K562 (cell line): ENCODE measurements at regions not wholly inside any gene's neighbourhood (a gene's known extent, or its start where the extent isn't known, plus 50 kb on each side); places are given as distances from the start of the nearest gene placed in this dataset.
"Not testable (repeated sequence)": the region's sequence is repeated elsewhere in the genome, so short reads cannot be mapped to it uniquely, and the experiment has no call there.

Source experiments
- ATAC-seq: fragments of 200-7000 bp; cut with Tn5 transposase; 3 replicates; pipeline ENCODE4 v1.9.1; 2020; ENCODE audit warnings: moderate library complexity
- BruUV-seq: library from RNA; stranded (reverse); fragments of 400-500 nt; replicated peaks from 2 replicates; lab custom pipeline; 2021; lab: Mats Ljungman, UMichigan
- CTCF ChIA-PET: fragments of 300-600 bp; formaldehyde crosslinking; extraction: SDS; loops from one replicate; lab custom pipeline; 2021; ENCODE audit warnings: low intra/inter-chr PET ratio; lab: Yijun Ruan, JAX
- POLR2A ChIA-PET: fragments of 300-600, 350-650 bp; sonication (Branson Sonifier 250); formaldehyde crosslinking; extraction: SDS; loops from one replicate; lab custom pipeline; 2021; ENCODE audit warnings: antibody characterized with exemption, inconsistent platforms; lab: Yijun Ruan, JAX
- DNase-seq, 4 experiments: peaks; one replicate each; pipeline versions ENCODE4 v3.0.0 to v3.0.0-alpha.2; 2011 to 2018; ENCODE audit warnings: low spot score in 3 of 4, mixed read lengths in 3 of 4; ENCODE audit errors: extremely low read depth in 1 of 4
- FAIRE-seq: peaks from 2 replicates; lab custom pipeline; 2011; peaks lifted over from hg19 to GRCh38; lab: Jason Lieb, UNC
- H2AFZ ChIP-seq: 2 replicates; pipeline ENCODE4 v1.6.0; 2011; ENCODE audit warnings: low read depth, low read length, control low read depth, inconsistent platforms
- H3K27ac ChIP-seq: fragments of 200-600 bp; 3 replicates; pipeline ENCODE4 v1.8.0; 2011; ENCODE audit warnings: low read depth, mild to moderate bottlenecking, control low read depth, inconsistent platforms, low read length, moderate library complexity, mixed read lengths; ENCODE audit errors: extremely low read depth
- H3K27me3 ChIP-seq, 2 experiments: fragments of 300-600 bp in 1 of 2; 2 replicates in 1 of 2; 3 replicates in 1 of 2; pipeline versions ENCODE4 v1.6.0 to v1.8.0; 2011; ENCODE audit warnings: inconsistent platforms in 2 of 2, low read length in 2 of 2, mild to moderate bottlenecking in 1 of 2, mixed read lengths in 1 of 2, moderate library complexity in 1 of 2; ENCODE audit not compliant: control insufficient read depth in 2 of 2, insufficient read depth in 2 of 2
- H3K36me3 ChIP-seq: fragments of 300-600 bp; 3 replicates; pipeline ENCODE4 v1.8.0; 2011; ENCODE audit warnings: mild to moderate bottlenecking, low read length, inconsistent platforms; ENCODE audit not compliant: control insufficient read depth, insufficient read depth
- H3K4me1 ChIP-seq, 2 experiments: fragments of 200-600 bp in 1 of 2; replicated peaks in 1 of 2; 2 replicates in 1 of 2; 3 replicates in 1 of 2; pipeline versions ENCODE4 v1.5.1 to v1.8.0; 2011; ENCODE audit warnings: inconsistent platforms in 2 of 2, low read length in 2 of 2, mild to moderate bottlenecking in 1 of 2, mixed read lengths in 1 of 2, moderate library complexity in 1 of 2; ENCODE audit not compliant: control insufficient read depth in 2 of 2, insufficient read depth in 2 of 2
- H3K4me2 ChIP-seq: 2 replicates; pipeline ENCODE4 v1.6.1; 2011; ENCODE audit warnings: low read length, control low read depth, inconsistent platforms, mixed read lengths; ENCODE audit not compliant: insufficient read depth
- H3K4me3 ChIP-seq: fragments of 200-600 bp; sonication (generic), shearing (Covaris generic); 2 replicates; pipeline ENCODE4 v1.5.1; 2016; ENCODE audit warnings: control low read depth, inconsistent platforms
- H3K79me2 ChIP-seq: fragments of 200-600 bp; 3 replicates; pipeline ENCODE4 v1.8.0; 2011; ENCODE audit warnings: low read length, inconsistent platforms; ENCODE audit not compliant: control insufficient read depth, insufficient read depth
- H3K9ac ChIP-seq, 2 experiments: 2 replicates each; pipeline versions ENCODE4 v1.6.0 to v1.6.1; 2011; ENCODE audit warnings: low read depth in 2 of 2, low read length in 2 of 2, control low read depth in 1 of 2, inconsistent platforms in 1 of 2, mild to moderate bottlenecking in 1 of 2, mixed read lengths in 1 of 2; ENCODE audit not compliant: insufficient read depth in 1 of 2
- H3K9me1 ChIP-seq: one replicate; pipeline ENCODE4 v1.6.0; 2011; ENCODE audit warnings: inconsistent platforms, mild to moderate bottlenecking, low read length, moderate library complexity; ENCODE audit not compliant: control insufficient read depth, insufficient read depth
- H3K9me3 ChIP-seq: replicated peaks from 2 replicates; pipeline ENCODE4 v1.5.1; 2011; ENCODE audit warnings: low read depth, low read length, inconsistent platforms; ENCODE audit not compliant: control insufficient read depth, insufficient read depth
- H4K20me1 ChIP-seq: replicated peaks from 2 replicates; pipeline ENCODE4 v1.6.1; 2011; ENCODE audit warnings: low read length, inconsistent platforms, mixed read lengths; ENCODE audit not compliant: control insufficient read depth, insufficient read depth
- HNRNPUL1 ChIP-seq: fragments of 200-400 bp; formaldehyde crosslinking; IDR thresholded peaks from 2 replicates; pipeline ENCODE4 v1.6.1; 2017; ENCODE audit warnings: low read length
- NCOA4 ChIP-seq: fragments of 450-650 bp; IDR thresholded peaks from 2 replicates; pipeline ENCODE4 v1.6.1; 2018; ENCODE audit warnings: mild to moderate bottlenecking; ENCODE audit not compliant: partially characterized antibody
- POLR2B ChIP-seq: fragments of 450-650 bp; IDR thresholded peaks from 2 replicates; pipeline ENCODE4 v1.6.1; 2018; ENCODE audit warnings: low read depth; ENCODE audit not compliant: partially characterized antibody
- TEAD2 ChIP-seq: fragments of 450-650 bp; IDR thresholded peaks from 2 replicates; pipeline ENCODE4 v1.6.1; 2016; ENCODE audit warnings: missing genetic modification characterization, control low read depth, missing compliant biosample characterization
- U2AF2 ChIP-seq: fragments of 200-400 bp; formaldehyde crosslinking; optimal IDR thresholded peaks from 2 replicates; pipeline ENCODE3; 2017; ENCODE audit warnings: low read depth, mild to moderate bottlenecking, low read length
- WGBS: fragments of 100-300 bp; shearing (Covaris generic); methylation state at CpG from one replicate; pipeline ENCODE4 v1.1.6; 2016; ENCODE audit warnings: low coverage, mixed read lengths; ENCODE audit not compliant: insufficient coverage; ENCODE audit errors: missing lambda C conversion rate; 5-methylcytosine and 5-hydroxymethylcytosine counted together
- in situ Hi-C: fragments of 300-500 bp; cut with MboI; formaldehyde crosslinking; loops from 4 replicates; pipeline ENCODE4 v1.15.0; 2018; ENCODE audit warnings: inconsistent platforms, mixed read lengths
- intact Hi-C: fragments of 100-400 bp; cut with micrococcal nuclease; formaldehyde crosslinking; loops from 2 replicates; pipeline ENCODE4 v1.14.2; 2022

DNA sequence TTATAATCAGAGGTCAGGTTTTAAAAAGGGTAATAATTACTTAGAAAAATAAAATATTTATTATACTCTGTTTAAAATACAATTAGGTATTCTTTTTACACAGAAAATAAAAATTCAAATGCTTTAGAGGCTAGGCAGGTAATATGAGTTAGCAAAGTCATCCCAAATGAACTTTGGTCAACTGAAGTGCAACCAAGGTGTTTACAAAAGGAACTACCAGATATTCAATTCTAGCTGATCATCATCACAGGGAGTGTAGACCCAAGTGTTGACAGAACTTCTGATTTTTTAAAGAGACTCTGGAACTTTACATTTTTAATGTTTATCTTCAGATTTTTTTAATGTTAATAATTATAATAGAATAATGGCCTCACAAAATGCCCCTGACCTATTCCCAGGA lies 59.3 kb upstream of the COL5A2 start:
- Histone ChIP-seq H3K9me1 (no peaks in the 10 kb centered on the region), H3K9ac (no peak overlapping the region), H3K4me2 (no peak overlapping the region), H4K20me1 (no peaks in the 10 kb centered on the region), H3K36me3 (no peaks in the 10 kb centered on the region), H3K79me2 (no peaks in the 10 kb centered on the region), H3K4me3 (no peak overlapping the region), H2AFZ (no peak overlapping the region), H3K27ac (no peak overlapping the region), H3K4me1 (no peaks in the 10 kb centered on the region), H3K9me3 (no peaks in the 10 kb centered on the region), H3K27me3 (no peaks in the 10 kb centered on the region)
- intact Hi-C loops (no loop called here), in situ Hi-C loops (no loop called here)
- ChIA-PET POLR2A (no interaction called here), CTCF (no interaction called here)
- no TSS peak for BruUV-seq
- DNase-seq (no peak), ATAC-seq (no peak), FAIRE-seq (no peak)
- TF ChIP-seq TEAD2 (no peak), U2AF2 (no peak), POLR2B (no peak), HNRNPUL1 (no peak), NCOA4 (no peak)

DNA sequence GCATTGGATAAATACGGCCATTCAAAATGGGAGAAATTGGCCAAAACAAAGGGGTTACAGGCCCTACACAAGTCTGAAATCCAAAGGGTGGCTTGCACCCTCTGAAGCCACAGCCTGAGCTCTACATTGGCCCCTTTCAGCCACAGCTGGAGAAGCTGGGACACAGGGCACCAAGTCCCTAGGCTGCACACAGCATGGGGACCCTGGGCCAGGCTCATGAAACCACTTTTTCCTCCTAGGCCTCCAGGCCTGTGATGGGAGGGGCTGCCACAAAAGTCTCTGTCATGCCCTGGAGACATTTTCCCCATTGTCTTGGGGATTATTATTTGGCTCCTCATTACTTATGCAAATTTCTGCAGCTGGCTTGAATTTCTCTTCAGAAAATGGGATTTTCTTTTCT lies 64.3 kb upstream of the COL5A2 start:
- H3K36me3 ChIP-seq, DNase-seq, H3K4me2 ChIP-seq, BruUV-seq, intact Hi-C loops, H3K9ac ChIP-seq, POLR2A ChIA-PET, in situ Hi-C loops, CTCF ChIA-PET, H3K9me1 ChIP-seq, H3K27me3 ChIP-seq, H3K79me2 ChIP-seq, FAIRE-seq, H3K4me3 ChIP-seq, H3K27ac ChIP-seq, H2AFZ ChIP-seq, ATAC-seq, H3K9me3 ChIP-seq, H3K4me1 ChIP-seq, H4K20me1 ChIP-seq: not testable (repeated sequence)
- 8% methylated on average over 1 of the region's 1 CpG for WGBS
